Uterus (tissue), 3 donors: ENCODE measurements at regions not wholly inside any gene's neighbourhood (a gene's known extent, or its start where the extent isn't known, plus 50 kb on each side); places are given as distances from the start of the nearest gene placed in this dataset.
"Not testable (repeated sequence)": the region's sequence is repeated elsewhere in the genome, so short reads cannot be mapped to it uniquely, and the experiment has no call there.

Experiments used
- DNase-seq, 2 donors: peaks; one replicate each; pipeline ENCODE4 v3.0.0-alpha.2; 2019 to 2020
- H3K27ac ChIP-seq, 2 donors: fragments of 200-600 bp; sonication (generic); 1 replicate in 1 of 2; 2 replicates in 1 of 2; pipeline ENCODE4 v1.5.1; 2016 to 2018
- H3K27me3 ChIP-seq, 2 donors: fragments of 200-600 bp; sonication (generic); one replicate each; pipeline ENCODE4 v1.5.1; 2018 to 2019; ENCODE audit warnings: control low read depth in 1 of 2
- H3K36me3 ChIP-seq, 2 donors: fragments of 200-600 bp; sonication (generic); one replicate each; pipeline ENCODE4 v1.5.1; 2019; ENCODE audit warnings: control low read depth in 1 of 2
- H3K4me1 ChIP-seq, 2 donors: fragments of 200-600 bp; sonication (generic); one replicate each; pipeline ENCODE4 v1.5.1; 2018 to 2019; ENCODE audit warnings: control low read depth in 1 of 2
- H3K4me3 ChIP-seq, 2 donors: fragments of 200-600 bp; sonication (generic); 1 replicate in 1 of 2; 2 replicates in 1 of 2; pipeline ENCODE4 v1.5.1; 2018 to 2019; ENCODE audit warnings: mild to moderate bottlenecking in 1 of 2
- H3K9me3 ChIP-seq, 2 donors: fragments of 200-600 bp; sonication (generic); one replicate each; pipeline ENCODE4 v1.5.1; 2019; ENCODE audit warnings: control low read depth in 1 of 2
- POLR2A ChIP-seq, 2 donors: fragments of 450-650 bp; IDR thresholded peaks; one replicate each; pipeline ENCODE4 v1.6.1; 2016; ENCODE audit warnings: antibody characterized with exemption in 2 of 2, mild to moderate bottlenecking in 1 of 2, moderate library complexity in 1 of 2
- intact Hi-C: fragments of 100-400 bp; cut with DNase I; formaldehyde crosslinking; loops from one replicate; pipeline ENCODE4 v1.15.1; 2023; ENCODE audit warnings: low total_unique reads
- TF ChIP-seq, protein P1 (sequence below), 4 experiments: fragments of 200-600 bp in 2 of 4; fragments of 450-650 bp in 2 of 4; sonication (generic) in 2 of 4; IDR thresholded peaks; one replicate each; pipeline ENCODE4 v1.5.1; 2016 to 2019; ENCODE audit warnings: antibody characterized with exemption in 4 of 4, mild to moderate bottlenecking in 2 of 4, moderate library complexity in 1 of 4
- donor health status: DM: yes; HTN: yes; CAD: no.

DNA sequence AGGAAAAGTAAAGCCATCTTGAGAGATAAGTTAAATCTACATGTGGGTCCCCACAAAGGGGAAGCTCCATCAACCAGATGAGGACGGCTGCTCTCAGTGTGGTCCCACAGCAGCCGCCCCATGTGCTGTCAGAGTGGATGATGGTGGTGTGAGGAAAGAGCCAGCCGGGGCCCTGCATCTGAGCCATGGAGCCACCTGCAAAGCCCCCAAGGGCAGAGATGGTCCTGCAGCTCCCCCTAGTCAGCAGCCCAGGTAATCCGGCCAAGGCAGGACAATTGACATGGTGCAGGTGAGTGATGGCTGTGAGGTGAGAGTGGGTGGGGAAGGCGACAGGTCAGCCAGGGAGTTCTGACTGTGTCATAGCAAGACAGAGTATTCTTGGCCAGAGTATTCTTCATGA, 458.8 kb downstream of the ICE1 start:
- TF ChIP-seq, protein P1, sequence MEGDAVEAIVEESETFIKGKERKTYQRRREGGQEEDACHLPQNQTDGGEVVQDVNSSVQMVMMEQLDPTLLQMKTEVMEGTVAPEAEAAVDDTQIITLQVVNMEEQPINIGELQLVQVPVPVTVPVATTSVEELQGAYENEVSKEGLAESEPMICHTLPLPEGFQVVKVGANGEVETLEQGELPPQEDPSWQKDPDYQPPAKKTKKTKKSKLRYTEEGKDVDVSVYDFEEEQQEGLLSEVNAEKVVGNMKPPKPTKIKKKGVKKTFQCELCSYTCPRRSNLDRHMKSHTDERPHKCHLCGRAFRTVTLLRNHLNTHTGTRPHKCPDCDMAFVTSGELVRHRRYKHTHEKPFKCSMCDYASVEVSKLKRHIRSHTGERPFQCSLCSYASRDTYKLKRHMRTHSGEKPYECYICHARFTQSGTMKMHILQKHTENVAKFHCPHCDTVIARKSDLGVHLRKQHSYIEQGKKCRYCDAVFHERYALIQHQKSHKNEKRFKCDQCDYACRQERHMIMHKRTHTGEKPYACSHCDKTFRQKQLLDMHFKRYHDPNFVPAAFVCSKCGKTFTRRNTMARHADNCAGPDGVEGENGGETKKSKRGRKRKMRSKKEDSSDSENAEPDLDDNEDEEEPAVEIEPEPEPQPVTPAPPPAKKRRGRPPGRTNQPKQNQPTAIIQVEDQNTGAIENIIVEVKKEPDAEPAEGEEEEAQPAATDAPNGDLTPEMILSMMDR (IDR thresholded peaks at IDR 0.05) = no peak
- TF ChIP-seq POLR2A (IDR thresholded peaks at IDR 0.05) = no peak
- intact Hi-C loops = no loop called here
- no peak for DNase-seq

DNA sequence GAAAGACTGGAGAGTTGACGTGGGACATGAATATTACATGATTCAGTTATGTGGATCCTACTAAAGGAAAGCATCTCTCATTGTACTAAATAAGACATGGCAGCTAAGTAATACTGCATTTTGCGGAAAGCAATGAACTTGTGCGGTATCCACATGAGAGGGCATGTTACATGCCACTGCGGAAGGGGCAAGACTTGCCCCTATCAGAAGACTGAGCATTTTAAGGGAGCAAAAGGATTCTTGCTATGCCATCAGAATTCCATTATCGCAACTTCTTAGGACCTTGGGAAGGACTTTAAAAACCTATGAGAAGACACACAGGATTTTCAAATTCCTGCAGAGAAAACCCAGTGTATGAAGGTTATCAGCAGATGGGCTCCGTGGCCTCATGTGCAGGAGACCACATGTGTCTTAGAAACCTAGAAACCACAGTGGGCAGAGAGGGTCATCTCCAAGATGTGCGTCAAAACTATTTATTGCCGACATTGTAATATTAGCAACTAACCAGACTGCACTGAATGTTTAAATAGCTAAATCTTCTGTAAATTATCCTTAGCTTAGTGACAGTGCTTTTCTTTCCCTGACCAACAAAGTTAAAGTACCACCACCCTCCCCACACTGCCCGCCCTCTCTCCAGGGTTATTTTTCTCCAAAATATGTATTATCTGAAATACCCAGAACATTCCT, 457.7 kb downstream of the ICE1 start:
- Histone ChIP-seq H3K27me3 (no peaks in the 10 kb centered on the region), H3K36me3 (no peaks in the 10 kb centered on the region), H3K9me3 (no peaks in the 10 kb centered on the region), H3K27ac (no peak overlapping the region), H3K4me3 (no peak overlapping the region), H3K4me1 (no peaks in the 10 kb centered on the region)
- DNase-seq = no peak
- intact Hi-C loops = no loop called here
- no peak for TF ChIP-seq POLR2A (IDR thresholded peaks at IDR 0.05)
- TF ChIP-seq, protein P1 (IDR thresholded peaks at IDR 0.05) = no peak

More for the DNA sequence above, 458.8 kb downstream of the ICE1 start:
- Histone ChIP-seq H3K27ac (no peak overlapping the region), H3K9me3 (no peaks in the 10 kb centered on the region), H3K27me3 (no peaks in the 10 kb centered on the region), H3K36me3 (no peaks in the 10 kb centered on the region), H3K4me3 (no peak overlapping the region), H3K4me1 (no peaks in the 10 kb centered on the region)

DNA sequence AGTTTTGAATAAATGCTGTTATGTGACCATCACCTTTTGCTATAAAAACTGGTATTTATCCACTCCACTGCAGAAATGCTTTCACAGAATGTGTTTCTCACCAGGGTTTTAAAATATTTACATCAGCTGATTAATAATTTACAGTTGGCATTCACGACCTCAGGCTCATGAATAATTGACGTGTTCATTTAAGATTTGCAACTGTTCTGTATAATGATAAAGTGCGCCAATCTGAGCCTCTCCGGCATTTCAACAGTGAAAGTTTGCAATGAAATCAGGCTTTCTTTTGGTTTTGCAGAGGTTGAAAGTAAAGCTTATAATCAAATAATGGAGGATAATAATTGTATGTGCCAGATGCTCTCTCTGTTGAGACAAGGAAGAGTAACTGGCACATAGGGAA, 434.9 kb downstream of the ICE1 start:
- Histone ChIP-seq H3K4me1 (no peaks in the 10 kb centered on the region), H3K27me3 (no peaks in the 10 kb centered on the region)

DNA sequence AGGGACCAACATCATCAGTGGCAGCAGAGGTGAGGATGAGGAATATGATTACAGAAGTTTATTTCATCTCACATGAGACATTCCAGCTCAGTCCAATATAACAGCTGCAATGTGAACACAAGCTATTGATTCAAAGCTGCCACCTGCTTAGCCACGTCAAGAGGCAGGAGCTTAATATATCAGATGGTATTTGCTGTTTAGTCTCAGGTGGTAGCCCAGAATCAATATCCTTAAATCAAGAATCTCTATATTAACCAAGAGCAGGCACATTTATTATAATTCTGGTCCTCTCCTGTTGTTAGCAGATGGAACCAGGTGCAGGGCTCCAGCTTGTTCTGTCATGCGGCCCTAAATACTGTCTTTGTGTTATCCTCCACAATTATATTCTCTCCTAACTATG, 431.6 kb downstream of the ICE1 start:
- Histone ChIP-seq H3K4me1 (no peaks in the 10 kb centered on the region), H3K27me3 (no peaks in the 10 kb centered on the region), H3K9me3 (no peaks in the 10 kb centered on the region), H3K4me3 (no peak overlapping the region), H3K27ac (no peak overlapping the region), H3K36me3 (no peaks in the 10 kb centered on the region)
- TF ChIP-seq, protein P1 (IDR thresholded peaks at IDR 0.05) = no peak
- no peak for TF ChIP-seq POLR2A (IDR thresholded peaks at IDR 0.05)
- no peak for DNase-seq
- intact Hi-C loops = no loop called here

More for the DNA sequence above, 434.9 kb downstream of the ICE1 start:
- no peaks in the 10 kb centered on the region for H3K9me3 ChIP-seq
- H3K27ac ChIP-seq = no peak overlapping the region
- intact Hi-C loops = no loop called here
- DNase-seq = no peak
- H3K36me3 ChIP-seq = no peaks in the 10 kb centered on the region
- TF ChIP-seq, protein P1 (IDR thresholded peaks at IDR 0.05) = no peak
- TF ChIP-seq POLR2A (IDR thresholded peaks at IDR 0.05) = no peak
- H3K4me3 ChIP-seq = no peak overlapping the region

DNA sequence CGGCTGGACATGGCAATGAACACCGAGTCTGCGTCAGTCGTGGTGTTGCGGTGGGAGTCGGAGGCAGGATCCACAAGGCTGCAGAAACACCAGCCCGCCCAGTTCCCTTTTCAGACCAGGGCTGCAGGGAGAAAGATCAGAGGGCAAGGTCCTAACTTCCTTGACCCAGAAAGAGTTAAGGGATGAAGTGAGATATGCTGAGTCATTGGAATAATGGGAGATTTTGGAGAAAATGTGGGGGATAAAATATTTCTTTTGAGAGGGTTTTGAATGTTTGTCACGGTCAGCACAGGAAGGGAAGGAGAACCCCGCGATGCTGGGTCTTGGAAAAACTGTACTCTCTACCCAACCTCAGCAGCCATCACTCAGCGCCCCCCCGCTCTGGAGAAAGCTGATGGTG, 416.0 kb downstream of the ICE1 start:
- no peak for DNase-seq
- no peak for TF ChIP-seq POLR2A (IDR thresholded peaks at IDR 0.05)
- TF ChIP-seq, protein P1 (IDR thresholded peaks at IDR 0.05) = no peak

DNA sequence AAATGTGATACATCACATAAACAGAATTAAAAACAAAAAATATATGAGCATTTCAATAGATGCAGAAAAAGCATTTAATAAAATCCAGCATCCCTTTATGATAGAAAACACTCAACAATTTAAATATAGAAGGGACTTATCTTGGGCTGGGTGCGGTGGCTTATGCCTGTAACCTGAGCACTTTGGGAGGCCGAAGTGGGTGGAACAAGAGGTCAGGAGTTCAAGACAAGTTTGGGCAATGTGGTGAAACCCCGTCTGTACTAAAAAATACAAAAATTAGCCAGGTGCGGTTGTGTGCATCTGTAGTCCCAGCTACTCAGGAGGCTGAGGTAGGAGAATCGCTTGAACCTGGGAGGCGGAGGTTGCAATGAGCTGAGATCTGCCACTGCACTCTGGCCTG, 409.1 kb downstream of the ICE1 start:
- H3K36me3 ChIP-seq, H3K9me3 ChIP-seq, DNase-seq, H3K27me3 ChIP-seq, intact Hi-C loops, H3K27ac ChIP-seq, H3K4me1 ChIP-seq, H3K4me3 ChIP-seq: not testable (repeated sequence)

More for the DNA sequence above, 416.0 kb downstream of the ICE1 start:
- Histone ChIP-seq H3K4me1 (no peaks in the 10 kb centered on the region), H3K36me3 (no peaks in the 10 kb centered on the region), H3K4me3 (no peak overlapping the region), H3K9me3 (no peaks in the 10 kb centered on the region), H3K27me3 (no peaks in the 10 kb centered on the region), H3K27ac (no peak overlapping the region)
- intact Hi-C loops = no loop called here
